Epidermal melanocyte (primary cell): ENCODE measurements at regions not wholly inside any gene's neighbourhood (a gene's known extent, or its start where the extent isn't known, plus 50 kb on each side); places are given as distances from the start of the nearest gene placed in this dataset.
"Not testable (repeated sequence)": the region's sequence is repeated elsewhere in the genome, so short reads cannot be mapped to it uniquely, and the experiment has no call there.

Experiments used
- DNase-seq: peaks from one replicate; pipeline ENCODE4 v3.0.0; 2011; ENCODE audit warnings: low spot score; ENCODE audit not compliant: insufficient read length

- DNase-seq: no peak
Observed at GRCh38 chr9:105975886-105976645, 281.7 kb downstream of the TMEM38B start.

GRCh38 chr9:105978336-105978735 is 284.0 kb downstream of the TMEM38B start:
- peak; percentile 54 for DNase-seq

GRCh38 chr9:105978826-105979225 is 284.5 kb downstream of the TMEM38B start:
- DNase-seq: no peak

- no peak for DNase-seq
Observed at GRCh38 chr9:105979290-105979689, 284.9 kb downstream of the TMEM38B start.

- DNase-seq: no peak
Observed at GRCh38 chr9:105984714-105985113, 290.4 kb downstream of the TMEM38B start.

- no peak for DNase-seq
Observed at GRCh38 chr9:105993116-105993854, 298.9 kb downstream of the TMEM38B start.

DNA sequence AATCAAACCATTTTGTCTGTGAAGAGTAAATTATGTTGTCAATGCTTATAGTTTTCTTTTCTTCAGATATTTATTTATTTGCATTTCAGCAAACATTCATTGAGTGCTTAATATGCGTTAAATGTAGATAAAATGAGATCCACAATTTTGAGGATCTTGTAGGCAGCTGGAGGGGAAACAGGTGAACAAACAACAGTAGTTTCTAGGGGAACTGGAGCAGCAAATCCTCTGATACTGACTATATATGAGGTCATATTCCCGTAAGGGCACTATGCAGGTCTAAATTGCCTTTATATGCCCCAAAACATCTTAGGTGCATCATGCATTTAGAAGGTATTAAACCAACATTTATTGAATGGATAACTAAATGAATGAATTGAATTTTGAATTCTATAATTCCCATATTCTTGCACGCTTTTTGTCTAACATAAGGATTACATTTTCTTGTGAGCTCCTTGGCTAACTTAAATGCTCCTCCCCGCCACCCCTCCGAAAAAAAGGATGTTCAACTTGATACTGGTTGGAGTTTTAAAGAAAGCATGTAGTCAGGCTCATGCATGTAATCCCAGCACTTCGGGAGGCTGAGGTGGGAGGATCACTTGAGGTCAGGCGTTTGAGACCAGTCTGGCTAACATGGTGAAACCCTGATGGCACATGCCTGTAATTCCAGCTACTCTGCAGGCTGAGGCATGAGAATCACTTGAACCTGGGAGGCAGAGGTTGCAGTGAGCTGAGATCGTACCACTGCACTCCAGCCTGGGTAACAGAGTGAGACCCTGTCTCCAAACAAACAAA is 299.8 kb downstream of the TMEM38B start:
- DNase-seq: no peak

DNA sequence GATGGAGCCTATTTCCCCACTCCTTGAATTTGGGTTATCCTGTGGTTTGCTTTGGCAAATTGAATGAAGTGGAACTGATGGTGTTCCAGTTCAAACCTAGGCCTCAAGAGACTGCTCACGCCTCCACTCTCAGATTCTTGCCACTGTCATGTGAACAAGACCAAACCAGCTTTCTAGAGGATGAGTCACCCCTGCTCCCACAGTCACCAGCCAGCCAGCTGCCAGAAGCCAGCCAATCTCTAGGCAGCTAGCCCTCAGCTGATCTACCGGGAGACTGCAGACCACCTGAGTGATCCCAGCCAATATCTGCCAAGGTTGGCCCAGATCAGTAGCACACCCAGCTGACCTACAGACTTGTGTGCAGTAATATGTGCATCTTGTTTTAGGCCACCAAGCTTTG is 300.6 kb downstream of the TMEM38B start:
- no peak for DNase-seq

- no peak for DNase-seq
Observed at GRCh38 chr9:106017198-106017740, 322.9 kb downstream of the TMEM38B start.

DNA sequence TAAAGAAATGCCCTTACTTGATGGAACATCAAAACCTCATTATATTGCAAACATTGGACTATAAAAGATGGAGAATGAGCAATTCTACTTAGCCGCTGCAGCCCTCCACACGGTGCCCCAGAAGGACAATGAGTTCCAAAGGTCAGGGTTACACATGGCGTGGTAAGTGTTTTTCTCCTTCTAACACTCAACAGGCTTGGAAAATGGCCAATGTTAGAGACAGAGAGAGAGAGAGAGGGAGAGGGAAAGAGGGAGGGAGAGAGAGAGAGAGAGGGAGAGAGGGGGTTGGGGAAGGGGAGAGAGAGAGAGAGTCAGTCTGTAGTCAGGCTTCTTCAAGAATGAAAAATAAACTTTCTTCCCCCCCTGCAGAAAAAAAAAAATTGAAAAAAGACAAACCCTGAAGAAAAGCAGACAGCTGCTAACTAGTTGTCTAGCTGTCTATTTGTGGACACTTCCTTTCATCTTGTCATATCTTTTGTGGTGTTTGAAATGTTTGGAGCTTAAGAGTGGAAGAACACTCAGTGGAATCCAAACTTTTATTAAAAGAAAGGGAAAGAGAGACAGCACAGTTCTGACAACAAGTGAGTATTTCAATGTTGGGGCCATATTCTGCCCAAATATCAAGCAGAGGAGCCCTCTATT is 324.8 kb downstream of the TMEM38B start:
- DNase-seq: no peak

- no peak for DNase-seq
Observed at GRCh38 chr9:106019702-106020101, 325.4 kb downstream of the TMEM38B start.

DNA sequence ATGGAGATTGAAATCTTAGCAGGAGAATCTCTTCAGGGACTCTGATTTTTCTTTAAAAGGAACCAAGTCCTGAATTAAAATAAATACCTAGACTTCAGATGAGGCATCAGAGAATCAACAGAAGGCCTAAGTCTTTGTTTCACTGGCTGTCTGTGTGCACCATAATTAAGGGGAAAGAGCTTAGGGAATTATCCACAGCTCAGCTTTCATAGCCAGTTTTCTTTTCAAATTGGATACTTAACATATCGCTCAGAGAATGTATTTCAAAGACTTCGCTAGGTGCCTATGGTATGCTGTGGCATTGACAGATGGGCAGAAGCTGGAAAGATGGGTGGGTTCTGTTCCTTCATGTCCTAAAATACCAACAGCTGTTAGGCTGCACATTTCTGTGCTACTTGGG is 325.8 kb downstream of the TMEM38B start:
- DNase-seq: no peak

DNA sequence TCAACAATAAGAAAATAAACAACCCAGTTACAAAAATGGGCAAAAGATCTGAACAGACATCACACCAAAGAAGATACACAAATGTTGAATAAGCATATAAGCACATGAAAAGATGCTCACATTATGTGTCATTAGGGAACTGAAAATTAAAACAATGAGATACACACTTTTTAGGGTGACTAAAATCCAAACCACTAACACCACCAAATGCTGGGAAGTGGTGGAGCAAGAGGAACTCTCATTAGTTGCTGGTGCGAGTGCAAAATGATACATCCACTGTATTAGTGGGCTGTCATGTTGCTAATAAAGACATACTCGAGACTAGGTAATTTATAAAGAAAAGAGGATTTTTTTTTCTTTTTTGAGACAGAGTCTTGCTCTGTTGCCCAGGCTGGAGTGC is 329.1 kb downstream of the TMEM38B start:
- no peak for DNase-seq

DNA sequence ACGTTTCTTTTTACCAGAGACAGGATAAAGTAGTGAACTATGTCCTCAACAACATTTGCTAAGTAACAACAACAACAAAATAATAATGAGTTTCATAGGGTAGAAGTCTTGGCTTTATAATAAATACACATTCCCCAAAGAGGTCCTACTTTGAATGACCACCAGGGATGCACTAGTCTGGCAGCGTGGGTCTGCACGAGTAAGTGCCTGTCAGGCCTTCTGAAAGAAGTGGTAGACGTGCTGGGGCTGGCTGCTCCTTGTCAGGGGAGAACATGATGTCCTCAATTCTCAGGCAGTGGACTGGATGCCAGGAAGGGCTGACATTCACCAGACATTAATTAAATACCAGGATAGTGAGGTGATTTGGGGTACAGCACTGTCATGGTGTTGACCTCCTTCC is 331.1 kb downstream of the TMEM38B start:
- DNase-seq: no peak

- DNase-seq: not testable (repeated sequence)
Observed at GRCh38 chr9:106030146-106030545, 335.8 kb downstream of the TMEM38B start.

DNA sequence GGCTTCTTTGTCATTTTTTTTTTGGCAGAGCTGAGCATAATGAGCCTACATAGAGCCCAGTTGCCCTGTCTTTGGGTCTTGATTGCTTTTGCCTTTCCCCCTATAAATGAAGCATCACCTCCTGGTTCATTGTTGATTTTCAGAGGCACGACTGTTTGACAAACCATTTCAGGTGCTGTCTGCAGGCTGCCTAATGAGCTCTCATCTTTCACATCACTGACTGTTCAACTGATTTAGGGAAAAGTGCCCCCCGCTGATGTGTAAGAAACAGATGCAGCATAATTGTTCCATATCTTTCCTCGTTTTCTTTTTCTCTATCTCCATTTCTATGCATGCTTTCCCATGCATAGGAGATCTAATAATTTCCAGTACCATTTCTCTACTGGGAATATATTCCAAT is 338.6 kb downstream of the TMEM38B start:
- DNase-seq: no peak

GRCh38 chr9:106035806-106036205 is 341.5 kb downstream of the TMEM38B start:
- DNase-seq: no peak

- no peak for DNase-seq
Observed at GRCh38 chr9:106038266-106039001, 344.1 kb downstream of the TMEM38B start.

- no peak for DNase-seq
Observed at GRCh38 chr9:106039151-106039935, 345.0 kb downstream of the TMEM38B start.

DNA sequence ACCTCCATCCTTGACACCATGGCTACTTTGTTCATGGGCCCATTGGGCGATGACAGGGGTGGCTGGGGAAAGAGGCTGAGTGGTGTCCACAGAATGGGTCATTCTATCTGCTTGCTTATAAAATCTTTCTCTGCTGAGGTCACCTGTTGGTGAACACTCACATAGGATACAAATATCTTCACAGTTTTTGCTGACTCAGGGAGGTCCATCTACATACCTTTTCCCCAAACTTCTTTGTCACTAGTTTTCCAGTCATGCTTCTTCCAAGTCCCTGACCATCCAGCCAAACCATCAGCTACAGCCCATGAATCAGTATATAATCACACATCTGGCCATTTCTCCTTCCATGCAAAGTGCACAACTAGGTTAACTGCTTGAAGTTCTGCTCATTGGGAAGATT is 347.6 kb downstream of the TMEM38B start:
- DNase-seq: not testable (repeated sequence)
